ENCODE measurements at regions not wholly inside any gene's neighbourhood (a gene's known extent, or its start where the extent isn't known, plus 50 kb on each side); places are given as distances from the start of the nearest gene placed in this dataset.
"Not testable (repeated sequence)": the region's sequence is repeated elsewhere in the genome, so short reads cannot be mapped to it uniquely, and the experiment has no call there.

- DNase-seq: no peak
Measured at GRCh38 chr14:104230946-104231345, 92.6 kb downstream of the KIF26A start.

GRCh38 chr14:104232070-104232484 lies 93.7 kb downstream of the KIF26A start:
- DNase-seq: no peak

- DNase-seq: not testable (repeated sequence)
Measured at GRCh38 chr14:104234007-104234786, 95.8 kb downstream of the KIF26A start.

GRCh38 chr14:104235686-104236085 lies 97.3 kb downstream of the KIF26A start:
- DNase-seq: no peak

GRCh38 chr14:104237651-104238423 lies 99.5 kb downstream of the KIF26A start:
- DNase-seq: no peak

GRCh38 chr14:104238424-104239184 lies 100.2 kb downstream of the KIF26A start:
- no peak for DNase-seq

GRCh38 chr14:104239185-104239775 lies 100.9 kb downstream of the KIF26A start:
- no peak for DNase-seq

- no peak for DNase-seq
Measured at GRCh38 chr14:104239861-104240301, 101.5 kb downstream of the KIF26A start.

- no peak for DNase-seq
Measured at GRCh38 chr14:104240434-104241157, 102.2 kb downstream of the KIF26A start.

GRCh38 chr14:104243200-104243599 lies 104.8 kb downstream of the KIF26A start:
- DNase-seq: no peak

GRCh38 chr14:104244221-104245011 lies 106.0 kb downstream of the KIF26A start:
- no peak for DNase-seq

GRCh38 chr14:104245075-104245474 lies 106.7 kb downstream of the KIF26A start:
- DNase-seq: no peak

GRCh38 chr14:104245723-104246122 lies 107.3 kb downstream of the KIF26A start:
- no peak for DNase-seq

GRCh38 chr14:104246401-104247335 lies 108.3 kb downstream of the KIF26A start:
- no peak for DNase-seq

- DNase-seq: no peak
Measured at GRCh38 chr14:104247336-104248202, 109.2 kb downstream of the KIF26A start.

GRCh38 chr14:104248203-104249055 lies 110.0 kb downstream of the KIF26A start:
- DNase-seq: no peak

GRCh38 chr14:104249089-104249488 lies 110.7 kb downstream of the KIF26A start:
- no peak for DNase-seq

GRCh38 chr14:104249706-104250105 lies 111.3 kb downstream of the KIF26A start:
- DNase-seq: no peak
